Adrenal gland (tissue), 5 donors: ENCODE measurements at regions not wholly inside any gene's neighbourhood (a gene's known extent, or its start where the extent isn't known, plus 50 kb on each side); places are given as distances from the start of the nearest gene placed in this dataset.

Source experiments
- POLR2A ChIP-seq, 2 donors: fragments of 450-650 bp; IDR thresholded peaks; one replicate each; pipeline ENCODE4 v1.6.1; 2017; ENCODE audit warnings: antibody characterized with exemption in 2 of 2, mild to moderate bottlenecking in 2 of 2, moderate library complexity in 1 of 2
- TF ChIP-seq, protein P1 (sequence below), 6 experiments: fragments of 450-650 bp in 4 of 6; fragments of 200-600 bp in 2 of 6; sonication (generic) in 1 of 6; IDR thresholded peaks; 1 replicate in 5 of 6; 2 replicates in 1 of 6; pipeline versions ENCODE4 v1.5.1 to v1.8.0; 2016 to 2021; ENCODE audit warnings: antibody characterized with exemption in 6 of 6, mild to moderate bottlenecking in 2 of 6, moderate library complexity in 1 of 6
- donor health status: DM: no; HTN: no; CAD: no.

DNA sequence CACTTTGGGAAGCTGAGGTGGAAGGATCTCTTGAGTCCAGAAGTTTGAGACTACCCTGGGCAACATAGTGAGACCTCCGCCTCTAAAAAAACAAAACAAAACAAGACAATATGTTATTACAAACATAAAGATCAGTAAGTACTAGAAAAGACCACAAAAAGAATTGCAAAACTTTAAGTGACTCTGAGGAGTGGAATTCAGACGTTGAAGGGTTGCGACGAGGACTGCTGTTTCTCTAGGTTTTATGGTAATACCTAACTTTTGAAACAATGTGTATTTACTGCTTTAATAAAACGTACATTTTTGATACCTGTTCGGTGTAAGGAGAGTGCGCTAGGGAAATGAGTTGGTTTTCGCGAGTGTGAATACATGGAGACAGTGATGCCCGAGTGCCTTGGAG, 250.4 kb downstream of the GATA3 start:
- TF ChIP-seq, protein P1, sequence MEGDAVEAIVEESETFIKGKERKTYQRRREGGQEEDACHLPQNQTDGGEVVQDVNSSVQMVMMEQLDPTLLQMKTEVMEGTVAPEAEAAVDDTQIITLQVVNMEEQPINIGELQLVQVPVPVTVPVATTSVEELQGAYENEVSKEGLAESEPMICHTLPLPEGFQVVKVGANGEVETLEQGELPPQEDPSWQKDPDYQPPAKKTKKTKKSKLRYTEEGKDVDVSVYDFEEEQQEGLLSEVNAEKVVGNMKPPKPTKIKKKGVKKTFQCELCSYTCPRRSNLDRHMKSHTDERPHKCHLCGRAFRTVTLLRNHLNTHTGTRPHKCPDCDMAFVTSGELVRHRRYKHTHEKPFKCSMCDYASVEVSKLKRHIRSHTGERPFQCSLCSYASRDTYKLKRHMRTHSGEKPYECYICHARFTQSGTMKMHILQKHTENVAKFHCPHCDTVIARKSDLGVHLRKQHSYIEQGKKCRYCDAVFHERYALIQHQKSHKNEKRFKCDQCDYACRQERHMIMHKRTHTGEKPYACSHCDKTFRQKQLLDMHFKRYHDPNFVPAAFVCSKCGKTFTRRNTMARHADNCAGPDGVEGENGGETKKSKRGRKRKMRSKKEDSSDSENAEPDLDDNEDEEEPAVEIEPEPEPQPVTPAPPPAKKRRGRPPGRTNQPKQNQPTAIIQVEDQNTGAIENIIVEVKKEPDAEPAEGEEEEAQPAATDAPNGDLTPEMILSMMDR (IDR thresholded peaks at IDR 0.05): no peak
- no peak for TF ChIP-seq POLR2A (IDR thresholded peaks at IDR 0.05)
